ENCODE measurements at regions not wholly inside any gene's neighbourhood (a gene's known extent, or its start where the extent isn't known, plus 50 kb on each side); places are given as distances from the start of the nearest gene placed in this dataset.
"Not testable (repeated sequence)": the region's sequence is repeated elsewhere in the genome, so short reads cannot be mapped to it uniquely, and the experiment has no call there.

GRCh38 chr13:104641309-104641708, 1575.1 kb upstream of the SLC10A2 start:
- DNase-seq, result no peak

GRCh38 chr13:104635879-104636278, 1569.7 kb upstream of the SLC10A2 start:
- no peak for DNase-seq

GRCh38 chr13:104634016-104634415, 1567.8 kb upstream of the SLC10A2 start:
- no peak for DNase-seq

- peak; percentile 34 for DNase-seq
Measured at GRCh38 chr13:104632736-104633135, 1566.5 kb upstream of the SLC10A2 start.

GRCh38 chr13:104625201-104625600, 1559.0 kb upstream of the SLC10A2 start:
- DNase-seq, result peak; percentile 75

GRCh38 chr13:104616990-104617389, 1550.8 kb upstream of the SLC10A2 start:
- no peak for DNase-seq

- DNase-seq, result no peak
Measured at GRCh38 chr13:104614361-104615145, 1548.3 kb upstream of the SLC10A2 start.

- no peak for DNase-seq
Measured at GRCh38 chr13:104608331-104608730, 1542.1 kb upstream of the SLC10A2 start.

GRCh38 chr13:104605435-104605834, 1539.2 kb upstream of the SLC10A2 start:
- not testable (repeated sequence) for DNase-seq

GRCh38 chr13:104597546-104598180, 1531.4 kb upstream of the SLC10A2 start:
- DNase-seq, result no peak

GRCh38 chr13:104595511-104595910, 1529.3 kb upstream of the SLC10A2 start:
- DNase-seq, result no peak

- no peak for DNase-seq
Measured at GRCh38 chr13:104594806-104595205, 1528.6 kb upstream of the SLC10A2 start.

- no peak for DNase-seq
Measured at GRCh38 chr13:104593693-104594092, 1527.5 kb upstream of the SLC10A2 start.

GRCh38 chr13:104593251-104593576, 1527.0 kb upstream of the SLC10A2 start:
- DNase-seq, result no peak

- DNase-seq, result no peak
Measured at GRCh38 chr13:104592545-104593250, 1526.5 kb upstream of the SLC10A2 start.

- DNase-seq, result no peak
Measured at GRCh38 chr13:104592127-104592526, 1525.9 kb upstream of the SLC10A2 start.

- no peak for DNase-seq
Measured at GRCh38 chr13:104586051-104586746, 1520.0 kb upstream of the SLC10A2 start.

- DNase-seq, result no peak
Measured at GRCh38 chr13:104584481-104584880, 1518.3 kb upstream of the SLC10A2 start.

- DNase-seq, result no peak
Measured at GRCh38 chr13:104580931-104581330, 1514.7 kb upstream of the SLC10A2 start.

- DNase-seq, result no peak
Measured at GRCh38 chr13:104577071-104577815, 1511.0 kb upstream of the SLC10A2 start.

- no peak for DNase-seq
Measured at GRCh38 chr13:104571893-104572229, 1505.6 kb upstream of the SLC10A2 start.

GRCh38 chr13:104571161-104571892, 1505.1 kb upstream of the SLC10A2 start:
- peak; percentile 76 for DNase-seq
